IMR-90 (cell line): ENCODE measurements at regions not wholly inside any gene's neighbourhood (a gene's known extent, or its start where the extent isn't known, plus 50 kb on each side); places are given as distances from the start of the nearest gene placed in this dataset.

Source experiments
- ATAC-seq: fragments of 200-7000 bp; cut with Tn5 transposase; 2 replicates; pipeline ENCODE4 v1.9.1; 2020; ENCODE audit warnings: low read depth, mild to moderate bottlenecking, moderate library complexity
- BruUV-seq: library from RNA; stranded (reverse); fragments of 400-500 nt; replicated peaks from 2 replicates; lab custom pipeline; 2021; lab: Mats Ljungman, UMichigan
- CTCF ChIA-PET: fragments of 300-600 bp; formaldehyde crosslinking; extraction: SDS; loops from one replicate; lab custom pipeline; 2021; ENCODE audit warnings: antibody characterized with exemption; lab: Yijun Ruan, JAX
- POLR2A ChIA-PET: fragments of 300-600 bp; sonication (Branson Sonifier 250); formaldehyde crosslinking; loops from one replicate; lab custom pipeline; 2022; ENCODE audit warnings: antibody characterized with exemption; ENCODE audit not compliant: unreplicated experiment; lab: Charles Lee
- DNase-seq: peaks from one replicate; pipeline ENCODE4 v3.0.0; 2013
- H2AFZ ChIP-seq: replicated peaks from 2 replicates; pipeline ENCODE3; 2013; ENCODE audit warnings: low read length, mild to moderate bottlenecking; ENCODE audit not compliant: poor library complexity
- H2AK5ac ChIP-seq: 2 replicates; pipeline ENCODE4 v1.6.1; 2013; ENCODE audit warnings: low read depth, low read length, inconsistent platforms
- H2AK9ac ChIP-seq: replicated peaks from 2 replicates; pipeline ENCODE3; 2013; ENCODE audit warnings: mild to moderate bottlenecking, low read depth, low read length, moderate library complexity; ENCODE audit not compliant: poor library complexity
- H2BK120ac ChIP-seq: 2 replicates; pipeline ENCODE4 v1.6.1; 2013; ENCODE audit warnings: low read depth, low read length, inconsistent platforms
- H2BK15ac ChIP-seq: 3 replicates; pipeline ENCODE4 v1.6.1; 2013; ENCODE audit warnings: low read depth, low read length, inconsistent platforms
- H2BK20ac ChIP-seq: 2 replicates; pipeline ENCODE4 v1.6.1; 2013; ENCODE audit warnings: low read depth, mild to moderate bottlenecking, inconsistent platforms, low read length, moderate library complexity
- H2BK5ac ChIP-seq: 2 replicates; pipeline ENCODE4 v1.6.1; 2013; ENCODE audit warnings: mild to moderate bottlenecking, low read depth, low read length, inconsistent platforms; ENCODE audit not compliant: poor library complexity, severe bottlenecking
- H3K14ac ChIP-seq: replicated peaks from 2 replicates; pipeline ENCODE4 v1.6.1; 2013; ENCODE audit warnings: low read depth, low read length, inconsistent platforms
- H3K18ac ChIP-seq: 2 replicates; pipeline ENCODE4 v1.6.1; 2013; ENCODE audit warnings: low read depth, low read length, control low read depth
- H3K23ac ChIP-seq: 2 replicates; pipeline ENCODE4 v1.6.1; 2013; ENCODE audit warnings: low read depth, low read length, inconsistent platforms
- H3K27ac ChIP-seq: 2 replicates; pipeline ENCODE4 v1.5.1; 2013; ENCODE audit warnings: mild to moderate bottlenecking, control low read depth, low read length; ENCODE audit not compliant: insufficient read depth
- H3K27me3 ChIP-seq: 2 replicates; pipeline ENCODE4 v1.6.1; 2013; ENCODE audit warnings: low read length; ENCODE audit not compliant: control insufficient read depth, insufficient read depth
- H3K36me3 ChIP-seq: 2 replicates; pipeline ENCODE4 v1.6.1; 2013; ENCODE audit warnings: low read length, mixed read lengths; ENCODE audit not compliant: control insufficient read depth, insufficient read depth
- H3K4ac ChIP-seq: 2 replicates; pipeline ENCODE4 v1.6.1; 2013; ENCODE audit warnings: low read depth, low read length, inconsistent platforms
- H3K4me1 ChIP-seq: 2 replicates; pipeline ENCODE4 v1.6.1; 2013; ENCODE audit warnings: low read length, mixed read lengths; ENCODE audit not compliant: control insufficient read depth, insufficient read depth
- H3K4me2 ChIP-seq: 2 replicates; pipeline ENCODE4 v1.6.1; 2013; ENCODE audit warnings: low read depth, mild to moderate bottlenecking, control low read depth, low read length, moderate library complexity
- H3K4me3 ChIP-seq: 2 replicates; pipeline ENCODE4 v1.5.1; 2013; ENCODE audit warnings: low read depth, mild to moderate bottlenecking, control low read depth, low read length, moderate library complexity; ENCODE audit not compliant: insufficient read depth
- H3K56ac ChIP-seq: 2 replicates; pipeline ENCODE4 v1.6.1; 2013; ENCODE audit warnings: low read length, inconsistent platforms; ENCODE audit not compliant: insufficient read depth; ENCODE audit errors: extremely low read depth
- H3K79me1 ChIP-seq, 2 experiments: 2 replicates each; pipeline ENCODE4 v1.6.1; 2013; ENCODE audit warnings: low read length in 2 of 2, inconsistent platforms in 1 of 2, low read depth in 1 of 2
- H3K9ac ChIP-seq: 2 replicates; pipeline ENCODE4 v1.6.1; 2013; ENCODE audit warnings: low read depth, low read length, control low read depth
- H3K9me1 ChIP-seq: 2 replicates; pipeline ENCODE4 v1.6.1; 2013; ENCODE audit warnings: low read length, inconsistent platforms; ENCODE audit not compliant: insufficient read depth
- H3K9me3 ChIP-seq: 2 replicates; pipeline ENCODE4 v1.6.1; 2013; ENCODE audit warnings: low read length; ENCODE audit not compliant: control insufficient read depth, insufficient read depth
- H4K20me1 ChIP-seq: 2 replicates; pipeline ENCODE4 v1.6.1; 2013; ENCODE audit warnings: low read length, inconsistent platforms; ENCODE audit not compliant: insufficient read depth
- H4K5ac ChIP-seq: 2 replicates; pipeline ENCODE4 v1.6.1; 2013; ENCODE audit warnings: mild to moderate bottlenecking, low read depth, low read length, control low read depth
- H4K8ac ChIP-seq, 2 experiments: 2 replicates each; pipeline ENCODE4 v1.6.1; 2013; ENCODE audit warnings: low read depth in 2 of 2, low read length in 2 of 2, control low read depth in 1 of 2, inconsistent platforms in 1 of 2
- H4K91ac ChIP-seq: 2 replicates; pipeline ENCODE4 v1.6.1; 2013; ENCODE audit warnings: low read depth, low read length, inconsistent platforms; ENCODE audit not compliant: insufficient read depth
- BHLHE40 ChIP-seq: fragments of 150-350 bp; IDR thresholded peaks from 2 replicates; pipeline ENCODE4 v1.6.1; 2016; ENCODE audit warnings: mild to moderate bottlenecking, low read depth, low read length
- CEBPB ChIP-seq: IDR thresholded peaks from 2 replicates; pipeline ENCODE4 v1.6.1; 2012; ENCODE audit warnings: low read depth, low read length, improper control_type of control experiment
- CHD1 ChIP-seq: IDR thresholded peaks from 2 replicates; pipeline ENCODE4 v1.6.1; 2012; ENCODE audit warnings: low read depth, low read length, improper control_type of control experiment
- FOS ChIP-seq: fragments of 150-350 bp; IDR thresholded peaks from 2 replicates; pipeline ENCODE4 v1.6.1; 2016; ENCODE audit warnings: low read depth, low read length
- MAFK ChIP-seq: IDR thresholded peaks from 2 replicates; pipeline ENCODE4 v1.6.1; 2012; ENCODE audit warnings: low read depth, low read length, improper control_type of control experiment
- MAZ ChIP-seq: IDR thresholded peaks from 2 replicates; pipeline ENCODE4 v1.6.1; 2012; ENCODE audit warnings: low read depth, mild to moderate bottlenecking, low read length, improper control_type of control experiment, moderate library complexity, borderline replicate concordance
- MXI1 ChIP-seq: IDR thresholded peaks from 2 replicates; pipeline ENCODE4 v1.6.1; 2012; ENCODE audit warnings: low read depth, mild to moderate bottlenecking, low read length, moderate library complexity, borderline replicate concordance
- NFE2L2 ChIP-seq: fragments of 150-350 bp; IDR thresholded peaks from 2 replicates; pipeline ENCODE4 v1.6.1; 2016; ENCODE audit warnings: low read depth, mild to moderate bottlenecking, low read length
- POLR2A ChIP-seq: IDR thresholded peaks from 2 replicates; pipeline ENCODE4 v1.6.1; 2012; ENCODE audit warnings: mild to moderate bottlenecking, low read depth, low read length
- RAD21 ChIP-seq: IDR thresholded peaks from 2 replicates; pipeline ENCODE4 v1.6.1; 2012; ENCODE audit warnings: low read length, improper control_type of control experiment
- RCOR1 ChIP-seq: IDR thresholded peaks from 2 replicates; pipeline ENCODE4 v1.6.1; 2012; ENCODE audit warnings: mild to moderate bottlenecking, low read length, improper control_type of control experiment; ENCODE audit not compliant: insufficient replicate concordance
- WGBS, 2 experiments: methylation state at CpG; one replicate each; pipeline versions ENCODE4 v1.1.5 to v1.1.7; 2013; ENCODE audit warnings: missing lambda C conversion rate in 2 of 2; ENCODE audit not compliant: insufficient read length in 1 of 2; ENCODE audit errors: extremely low coverage in 2 of 2; 5-methylcytosine and 5-hydroxymethylcytosine counted together
- dilution Hi-C: fragments of 300-500 bp; cut with HindIII; formaldehyde crosslinking; loops from one replicate; pipeline ENCODE4 v1.14.3; 2018; ENCODE audit warnings: low sequenced_read_pairs; ENCODE audit not compliant: unreplicated experiment
- in situ Hi-C: fragments of 300-500 bp; cut with MboI; formaldehyde crosslinking; loops from 3 replicates; pipeline ENCODE4 v1.14.3; 2019; ENCODE audit warnings: low sequenced_read_pairs, inconsistent platforms, mixed read lengths
- intact Hi-C: fragments of 100-400 bp; cut with micrococcal nuclease; formaldehyde crosslinking; loops from 2 replicates; pipeline ENCODE4 v1.10.0; 2022
- TF ChIP-seq, protein P1 (sequence below): conservative IDR thresholded peaks from 2 replicates; pipeline ENCODE4 v1.5.1; 2012; ENCODE audit warnings: mild to moderate bottlenecking, low read depth, low read length, improper control_type of control experiment
- TF ChIP-seq, protein P2 (sequence below): fragments of 150-350 bp; IDR thresholded peaks from 2 replicates; pipeline ENCODE4 v1.6.1; 2017; ENCODE audit warnings: mild to moderate bottlenecking, antibody characterized with exemption, low read length, low read depth
- TF ChIP-seq, protein P3 (sequence below): fragments of 150-350 bp; IDR thresholded peaks from 2 replicates; pipeline ENCODE4 v1.6.1; 2016; ENCODE audit warnings: low read depth, mild to moderate bottlenecking, low read length, moderate library complexity, borderline replicate concordance

DNA sequence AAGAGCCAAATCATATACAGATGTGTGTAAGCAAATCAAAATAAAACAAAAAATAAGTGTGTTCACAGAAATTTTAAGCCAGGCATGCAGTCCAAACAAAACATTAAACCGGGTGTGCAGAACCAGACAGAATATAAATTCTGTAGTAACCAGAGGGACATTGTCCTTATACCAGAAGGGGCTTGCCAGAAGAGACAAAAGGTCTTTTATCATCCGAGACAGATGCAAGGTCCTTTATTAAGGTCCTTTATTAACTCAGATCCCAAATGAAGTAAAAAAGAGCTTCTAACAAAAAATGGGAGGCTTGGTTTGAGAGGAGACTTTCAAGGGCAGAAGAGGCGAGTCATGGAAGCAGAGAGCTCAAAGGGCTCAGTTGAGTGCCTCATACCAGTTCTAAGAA is 59.2 kb downstream of the RGS12 start:
- Histone ChIP-seq H3K18ac (no peak overlapping the region), H4K91ac (no peak overlapping the region), H3K4me2 (no peak overlapping the region), H3K79me1 (peaks cover 16 to 37% of the 10 kb centered on the region in 2 experiments), H2AK5ac (no peak overlapping the region), H3K27ac (no peak overlapping the region), H3K36me3 (0 out of 2 replicates have a peak, but pooled peaks cover 1% of the 10 kb centered on the region), H4K5ac (no peak overlapping the region), H2BK120ac (no peak overlapping the region), H3K9me3 (no peaks in the 10 kb centered on the region), H2BK20ac (no peak overlapping the region), H4K20me1 (peaks cover 8% of the 10 kb centered on the region; the same call in 1 of the 2 replicates), H2BK15ac (no peak overlapping the region), H3K4ac (no peak overlapping the region), H3K9me1 (0 out of 2 replicates have a peak, but pooled peaks cover 3% of the 10 kb centered on the region), H2BK5ac (no peak overlapping the region), H2AFZ (no peak overlapping the region), H3K4me1 (no peaks in the 10 kb centered on the region), H3K23ac (no peak overlapping the region), H3K27me3 (no peaks in the 10 kb centered on the region), H2AK9ac (no peak overlapping the region), H4K8ac (no peak overlapping the region), H3K9ac (no peak overlapping the region), H3K56ac (no peak overlapping the region), H3K4me3 (no peak overlapping the region), H3K14ac (no peak overlapping the region)
- TF ChIP-seq CHD1 (no peak), RAD21 (no peak), BHLHE40 (no peak), FOS (no peak), CEBPB (no peak), MAFK (no peak), POLR2A (no peak), MAZ (no peak), RCOR1 (no peak), MXI1 (no peak), NFE2L2 (no peak)
- TF ChIP-seq, protein P1, sequence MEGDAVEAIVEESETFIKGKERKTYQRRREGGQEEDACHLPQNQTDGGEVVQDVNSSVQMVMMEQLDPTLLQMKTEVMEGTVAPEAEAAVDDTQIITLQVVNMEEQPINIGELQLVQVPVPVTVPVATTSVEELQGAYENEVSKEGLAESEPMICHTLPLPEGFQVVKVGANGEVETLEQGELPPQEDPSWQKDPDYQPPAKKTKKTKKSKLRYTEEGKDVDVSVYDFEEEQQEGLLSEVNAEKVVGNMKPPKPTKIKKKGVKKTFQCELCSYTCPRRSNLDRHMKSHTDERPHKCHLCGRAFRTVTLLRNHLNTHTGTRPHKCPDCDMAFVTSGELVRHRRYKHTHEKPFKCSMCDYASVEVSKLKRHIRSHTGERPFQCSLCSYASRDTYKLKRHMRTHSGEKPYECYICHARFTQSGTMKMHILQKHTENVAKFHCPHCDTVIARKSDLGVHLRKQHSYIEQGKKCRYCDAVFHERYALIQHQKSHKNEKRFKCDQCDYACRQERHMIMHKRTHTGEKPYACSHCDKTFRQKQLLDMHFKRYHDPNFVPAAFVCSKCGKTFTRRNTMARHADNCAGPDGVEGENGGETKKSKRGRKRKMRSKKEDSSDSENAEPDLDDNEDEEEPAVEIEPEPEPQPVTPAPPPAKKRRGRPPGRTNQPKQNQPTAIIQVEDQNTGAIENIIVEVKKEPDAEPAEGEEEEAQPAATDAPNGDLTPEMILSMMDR, result no peak
- TF ChIP-seq, protein P2, sequence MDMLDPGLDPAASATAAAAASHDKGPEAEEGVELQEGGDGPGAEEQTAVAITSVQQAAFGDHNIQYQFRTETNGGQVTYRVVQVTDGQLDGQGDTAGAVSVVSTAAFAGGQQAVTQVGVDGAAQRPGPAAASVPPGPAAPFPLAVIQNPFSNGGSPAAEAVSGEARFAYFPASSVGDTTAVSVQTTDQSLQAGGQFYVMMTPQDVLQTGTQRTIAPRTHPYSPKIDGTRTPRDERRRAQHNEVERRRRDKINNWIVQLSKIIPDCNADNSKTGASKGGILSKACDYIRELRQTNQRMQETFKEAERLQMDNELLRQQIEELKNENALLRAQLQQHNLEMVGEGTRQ, result no peak
- TF ChIP-seq, protein P3, sequence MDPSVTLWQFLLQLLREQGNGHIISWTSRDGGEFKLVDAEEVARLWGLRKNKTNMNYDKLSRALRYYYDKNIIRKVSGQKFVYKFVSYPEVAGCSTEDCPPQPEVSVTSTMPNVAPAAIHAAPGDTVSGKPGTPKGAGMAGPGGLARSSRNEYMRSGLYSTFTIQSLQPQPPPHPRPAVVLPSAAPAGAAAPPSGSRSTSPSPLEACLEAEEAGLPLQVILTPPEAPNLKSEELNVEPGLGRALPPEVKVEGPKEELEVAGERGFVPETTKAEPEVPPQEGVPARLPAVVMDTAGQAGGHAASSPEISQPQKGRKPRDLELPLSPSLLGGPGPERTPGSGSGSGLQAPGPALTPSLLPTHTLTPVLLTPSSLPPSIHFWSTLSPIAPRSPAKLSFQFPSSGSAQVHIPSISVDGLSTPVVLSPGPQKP, result no peak
- DNase-seq, result no peak
- no CpG with 5 or more reads among the region's 3 CpGs for WGBS, 2 experiments
- ChIA-PET POLR2A (no interaction called here), CTCF (no interaction called here)
- BruUV-seq, result no TSS peak
- dilution Hi-C loops, result no loop called here
- intact Hi-C loops, result no loop called here
- in situ Hi-C loops, result no loop called here
- ATAC-seq, result no peak
